Uterus (tissue), 3 donors: ENCODE measurements at regions not wholly inside any gene's neighbourhood (a gene's known extent, or its start where the extent isn't known, plus 50 kb on each side); places are given as distances from the start of the nearest gene placed in this dataset.
"Not testable (repeated sequence)": the region's sequence is repeated elsewhere in the genome, so short reads cannot be mapped to it uniquely, and the experiment has no call there.

ENCODE experiments used
- DNase-seq, 2 donors: peaks; one replicate each; pipeline ENCODE4 v3.0.0-alpha.2; 2019 to 2020
- H3K27ac ChIP-seq, 2 donors: fragments of 200-600 bp; sonication (generic); 1 replicate in 1 of 2; 2 replicates in 1 of 2; pipeline ENCODE4 v1.5.1; 2016 to 2018
- H3K27me3 ChIP-seq, 2 donors: fragments of 200-600 bp; sonication (generic); one replicate each; pipeline ENCODE4 v1.5.1; 2018 to 2019; ENCODE audit warnings: control low read depth in 1 of 2
- H3K36me3 ChIP-seq, 2 donors: fragments of 200-600 bp; sonication (generic); one replicate each; pipeline ENCODE4 v1.5.1; 2019; ENCODE audit warnings: control low read depth in 1 of 2
- H3K4me1 ChIP-seq, 2 donors: fragments of 200-600 bp; sonication (generic); one replicate each; pipeline ENCODE4 v1.5.1; 2018 to 2019; ENCODE audit warnings: control low read depth in 1 of 2
- H3K4me3 ChIP-seq, 2 donors: fragments of 200-600 bp; sonication (generic); 1 replicate in 1 of 2; 2 replicates in 1 of 2; pipeline ENCODE4 v1.5.1; 2018 to 2019; ENCODE audit warnings: mild to moderate bottlenecking in 1 of 2
- H3K9me3 ChIP-seq, 2 donors: fragments of 200-600 bp; sonication (generic); one replicate each; pipeline ENCODE4 v1.5.1; 2019; ENCODE audit warnings: control low read depth in 1 of 2
- POLR2A ChIP-seq, 2 donors: fragments of 450-650 bp; IDR thresholded peaks; one replicate each; pipeline ENCODE4 v1.6.1; 2016; ENCODE audit warnings: antibody characterized with exemption in 2 of 2, mild to moderate bottlenecking in 1 of 2, moderate library complexity in 1 of 2
- intact Hi-C: fragments of 100-400 bp; cut with DNase I; formaldehyde crosslinking; loops from one replicate; pipeline ENCODE4 v1.15.1; 2023; ENCODE audit warnings: low total_unique reads
- TF ChIP-seq, protein P1 (sequence below), 4 experiments: fragments of 200-600 bp in 2 of 4; fragments of 450-650 bp in 2 of 4; sonication (generic) in 2 of 4; IDR thresholded peaks; one replicate each; pipeline ENCODE4 v1.5.1; 2016 to 2019; ENCODE audit warnings: antibody characterized with exemption in 4 of 4, mild to moderate bottlenecking in 2 of 4, moderate library complexity in 1 of 4
- donor health status: DM: yes; HTN: yes; CAD: no.

DNA sequence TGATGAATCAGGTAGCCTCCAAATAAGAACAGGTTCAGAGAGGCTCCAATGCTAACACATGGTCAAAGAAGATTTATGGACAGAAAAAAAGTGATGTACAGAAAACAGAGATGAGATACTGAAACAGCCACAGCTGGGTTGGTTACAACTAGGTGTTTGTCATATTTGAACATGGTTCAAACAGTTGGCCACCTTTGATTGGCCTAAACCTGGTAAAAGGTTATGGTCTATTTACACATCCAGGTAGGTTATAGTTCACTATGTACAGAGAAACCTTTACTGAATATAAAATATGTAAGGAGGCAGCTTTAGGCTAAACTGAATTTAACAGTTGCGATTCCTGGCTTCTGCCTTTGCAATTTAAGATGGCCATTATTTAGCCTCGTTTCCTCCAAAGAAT, 134.0 kb upstream of the ZNF366 start:
- TF ChIP-seq, protein P1, sequence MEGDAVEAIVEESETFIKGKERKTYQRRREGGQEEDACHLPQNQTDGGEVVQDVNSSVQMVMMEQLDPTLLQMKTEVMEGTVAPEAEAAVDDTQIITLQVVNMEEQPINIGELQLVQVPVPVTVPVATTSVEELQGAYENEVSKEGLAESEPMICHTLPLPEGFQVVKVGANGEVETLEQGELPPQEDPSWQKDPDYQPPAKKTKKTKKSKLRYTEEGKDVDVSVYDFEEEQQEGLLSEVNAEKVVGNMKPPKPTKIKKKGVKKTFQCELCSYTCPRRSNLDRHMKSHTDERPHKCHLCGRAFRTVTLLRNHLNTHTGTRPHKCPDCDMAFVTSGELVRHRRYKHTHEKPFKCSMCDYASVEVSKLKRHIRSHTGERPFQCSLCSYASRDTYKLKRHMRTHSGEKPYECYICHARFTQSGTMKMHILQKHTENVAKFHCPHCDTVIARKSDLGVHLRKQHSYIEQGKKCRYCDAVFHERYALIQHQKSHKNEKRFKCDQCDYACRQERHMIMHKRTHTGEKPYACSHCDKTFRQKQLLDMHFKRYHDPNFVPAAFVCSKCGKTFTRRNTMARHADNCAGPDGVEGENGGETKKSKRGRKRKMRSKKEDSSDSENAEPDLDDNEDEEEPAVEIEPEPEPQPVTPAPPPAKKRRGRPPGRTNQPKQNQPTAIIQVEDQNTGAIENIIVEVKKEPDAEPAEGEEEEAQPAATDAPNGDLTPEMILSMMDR (IDR thresholded peaks at IDR 0.05) = no peak
- TF ChIP-seq POLR2A (IDR thresholded peaks at IDR 0.05) = no peak
- H3K4me3 ChIP-seq = no peak overlapping the region
- no peaks in the 10 kb centered on the region for H3K27me3 ChIP-seq
- no peak for DNase-seq
- H3K9me3 ChIP-seq = no peaks in the 10 kb centered on the region
- no peak overlapping the region for H3K27ac ChIP-seq
- peaks cover 0 to 3% of the 10 kb centered on the region in 2 donors for H3K4me1 ChIP-seq
- intact Hi-C loops = no loop called here
- H3K36me3 ChIP-seq = no peaks in the 10 kb centered on the region

DNA sequence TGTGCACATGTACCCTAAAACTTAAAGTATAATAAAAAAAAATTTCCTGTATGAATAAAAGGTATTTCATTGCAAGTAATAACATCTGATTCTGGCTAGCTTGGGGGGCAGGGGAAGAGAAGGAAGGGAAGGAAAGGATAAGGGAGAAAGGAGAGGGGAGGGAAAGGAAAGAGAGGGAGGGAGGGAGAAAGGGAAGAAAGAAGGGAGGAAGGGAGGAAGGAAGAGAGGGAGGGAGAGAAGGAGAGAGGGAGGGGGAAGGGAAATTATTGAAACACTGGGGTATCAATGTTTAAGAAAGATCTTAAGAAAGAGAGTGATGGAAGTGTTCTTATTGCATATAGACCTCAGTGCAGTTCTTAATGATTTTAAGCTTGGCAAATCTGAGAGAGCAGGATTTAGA, 129.8 kb upstream of the ZNF366 start:
- TF ChIP-seq, protein P1 (IDR thresholded peaks at IDR 0.05) = no peak
- TF ChIP-seq POLR2A (IDR thresholded peaks at IDR 0.05) = no peak
- Histone ChIP-seq H3K4me1 (peaks cover 0 to 9% of the 10 kb centered on the region in 2 donors), H3K27ac (no peak overlapping the region), H3K4me3 (no peak overlapping the region), H3K36me3 (no peaks in the 10 kb centered on the region), H3K27me3 (no peaks in the 10 kb centered on the region), H3K9me3 (no peaks in the 10 kb centered on the region)
- no peak for DNase-seq
- intact Hi-C loops = no loop called here

DNA sequence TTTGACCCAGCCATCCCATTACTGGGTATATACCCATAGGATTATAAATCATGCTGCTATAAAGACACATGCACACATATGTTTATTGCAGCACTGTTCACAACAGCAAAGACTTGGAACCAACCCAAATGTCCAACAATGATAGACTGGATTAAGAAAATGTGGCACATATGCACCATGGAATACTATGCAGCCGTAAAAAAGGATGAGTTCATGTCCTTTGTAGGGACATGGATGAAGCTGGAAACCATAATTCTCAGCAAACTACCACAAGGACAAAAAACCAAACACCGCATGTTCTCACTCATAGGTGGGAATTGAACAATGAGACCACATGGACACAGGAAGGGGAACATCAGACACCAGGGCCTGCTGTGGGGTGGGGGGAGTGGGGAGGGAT, 129.4 kb upstream of the ZNF366 start:
- H3K27me3 ChIP-seq = not testable (repeated sequence)

DNA sequence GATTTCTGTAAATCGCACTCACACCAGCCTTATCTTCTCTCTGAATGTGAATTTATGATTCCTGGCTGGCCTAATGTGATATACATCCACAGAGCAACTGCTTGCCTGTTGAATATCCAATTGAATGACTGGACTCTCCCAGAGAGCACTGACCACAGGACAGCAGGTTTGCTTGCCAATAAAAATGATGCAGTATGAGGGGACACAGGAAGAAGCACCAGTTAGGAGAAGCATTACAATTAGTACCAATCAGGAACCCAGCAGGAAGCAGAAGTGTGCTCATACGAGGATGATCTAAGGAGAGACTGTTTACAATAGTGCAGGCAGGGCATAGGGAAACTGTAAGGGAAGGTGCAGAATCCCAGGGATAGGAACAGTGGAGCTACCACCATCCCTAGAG, 127.2 kb upstream of the ZNF366 start:
- Histone ChIP-seq H3K27me3 (no peaks in the 10 kb centered on the region), H3K36me3 (no peaks in the 10 kb centered on the region), H3K9me3 (no peaks in the 10 kb centered on the region), H3K4me3 (no peak overlapping the region), H3K4me1 (peaks cover 0 to 9% of the 10 kb centered on the region in 2 donors), H3K27ac (peak overlapping the region; percentile 54 to 70)
- DNase-seq = no peak
- intact Hi-C loops = no loop called here
- TF ChIP-seq POLR2A (IDR thresholded peaks at IDR 0.05) = no peak
- TF ChIP-seq, protein P1 (IDR thresholded peaks at IDR 0.05) = no peak

More for the DNA sequence above, 129.4 kb upstream of the ZNF366 start:
- H3K36me3 ChIP-seq, H3K27ac ChIP-seq, DNase-seq, H3K4me1 ChIP-seq, intact Hi-C loops, H3K9me3 ChIP-seq, H3K4me3 ChIP-seq: not testable (repeated sequence)

DNA sequence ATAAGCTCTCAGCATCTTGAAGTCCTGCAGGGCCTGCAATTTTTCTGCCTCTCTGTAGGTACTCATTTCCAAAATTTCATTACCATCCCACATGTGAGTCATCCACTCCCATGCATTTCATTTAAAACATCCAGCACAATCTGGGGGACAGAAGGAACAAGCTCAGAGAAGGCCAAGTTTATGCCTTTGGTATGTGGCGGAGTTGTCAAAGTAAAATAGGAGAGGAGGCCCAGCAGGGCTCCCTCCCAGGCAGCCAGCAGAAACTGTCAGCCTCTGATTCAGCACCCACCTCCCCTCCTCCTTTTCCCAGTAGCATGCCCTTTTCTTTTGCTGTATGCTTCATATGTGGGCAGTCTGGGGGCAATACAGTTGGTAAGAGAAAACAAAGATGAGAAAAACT, 126.4 kb upstream of the ZNF366 start:
- peak; percentile 47 to 57 for DNase-seq
- Histone ChIP-seq H3K27ac (peak overlapping the region; percentile 54 to 70), H3K9me3 (no peaks in the 10 kb centered on the region), H3K27me3 (no peaks in the 10 kb centered on the region), H3K4me1 (peaks cover 0 to 9% of the 10 kb centered on the region in 2 donors), H3K4me3 (no peak overlapping the region), H3K36me3 (no peaks in the 10 kb centered on the region)
- no peak for TF ChIP-seq POLR2A (IDR thresholded peaks at IDR 0.05)
- TF ChIP-seq, protein P1 (IDR thresholded peaks at IDR 0.05) = no peak
- intact Hi-C loops = no loop called here

DNA sequence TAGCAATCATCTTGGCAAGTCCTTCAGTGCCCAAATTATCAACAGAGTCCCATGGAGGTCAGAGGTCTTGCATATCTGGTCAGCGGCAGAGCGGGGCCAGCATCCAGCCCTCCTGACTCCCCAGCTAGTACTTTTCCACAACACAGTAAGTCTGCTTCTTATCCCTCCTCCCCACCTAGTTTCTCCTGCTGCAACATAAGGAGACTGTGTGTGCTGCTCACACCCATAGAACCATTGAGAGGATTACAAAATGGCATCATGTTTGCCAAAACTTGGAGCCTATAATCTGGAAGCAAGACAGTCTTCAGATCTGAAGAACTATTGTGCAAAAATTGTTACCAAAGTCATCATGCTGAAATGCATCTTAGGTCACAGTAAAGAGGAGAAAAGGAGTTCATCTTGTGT, 125.8 kb upstream of the ZNF366 start:
- peak; percentile 36 to 44 for DNase-seq
- no peak for TF ChIP-seq POLR2A (IDR thresholded peaks at IDR 0.05)
- TF ChIP-seq, protein P1 (IDR thresholded peaks at IDR 0.05) = no peak
- H3K4me3 ChIP-seq = no peak overlapping the region
- H3K36me3 ChIP-seq = no peaks in the 10 kb centered on the region
- intact Hi-C loops = no loop called here
- no peaks in the 10 kb centered on the region for H3K9me3 ChIP-seq
- H3K4me1 ChIP-seq = peaks cover 0 to 9% of the 10 kb centered on the region in 2 donors
- peak overlapping the region; percentile 54 to 70 for H3K27ac ChIP-seq
- no peaks in the 10 kb centered on the region for H3K27me3 ChIP-seq
